ENCODE measurements at regions not wholly inside any gene's neighbourhood (a gene's known extent, or its start where the extent isn't known, plus 50 kb on each side); places are given as distances from the start of the nearest gene placed in this dataset.

DNA sequence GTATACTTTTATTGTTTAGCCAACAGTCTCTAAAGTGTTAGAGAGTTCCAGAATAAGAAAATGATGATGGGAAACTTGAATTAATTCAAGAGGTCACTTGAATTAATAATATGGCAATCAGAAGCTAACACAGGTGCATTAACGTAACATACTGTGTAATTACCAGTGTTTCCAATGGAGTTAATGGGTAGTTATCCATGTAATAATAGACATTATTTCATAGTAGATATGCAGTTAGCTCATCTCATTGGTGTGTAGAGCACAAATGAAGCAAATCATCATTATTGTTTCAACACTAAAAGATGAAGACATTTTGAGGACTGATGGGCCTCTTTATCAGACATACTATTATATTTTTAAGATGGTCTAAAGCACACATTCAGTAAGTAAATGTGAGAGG is 460.3 kb upstream of the HNRNPA3 start:
- Histone ChIP-seq H3K4me3 (no peak overlapping the region), H3K36me3 (ENCODE audit: low read depth, missing control alignments) (no peaks in the 10 kb centered on the region), H3K27me3 (no peaks in the 10 kb centered on the region), H3K4me1 (no peaks in the 10 kb centered on the region), H3K27ac (no peak overlapping the region), H3K9me3 (no peaks in the 10 kb centered on the region)
- no peak for DNase-seq
- intact Hi-C loops (cut with DNase I; ENCODE audit: low total_unique reads): no loop called here
- 91 to 98% methylated on average over 1 of the region's 1 CpG for WGBS, 2 donors
- TF ChIP-seq POLR2A (IDR thresholded peaks at IDR 0.05): no peak
- TF ChIP-seq, protein P1, sequence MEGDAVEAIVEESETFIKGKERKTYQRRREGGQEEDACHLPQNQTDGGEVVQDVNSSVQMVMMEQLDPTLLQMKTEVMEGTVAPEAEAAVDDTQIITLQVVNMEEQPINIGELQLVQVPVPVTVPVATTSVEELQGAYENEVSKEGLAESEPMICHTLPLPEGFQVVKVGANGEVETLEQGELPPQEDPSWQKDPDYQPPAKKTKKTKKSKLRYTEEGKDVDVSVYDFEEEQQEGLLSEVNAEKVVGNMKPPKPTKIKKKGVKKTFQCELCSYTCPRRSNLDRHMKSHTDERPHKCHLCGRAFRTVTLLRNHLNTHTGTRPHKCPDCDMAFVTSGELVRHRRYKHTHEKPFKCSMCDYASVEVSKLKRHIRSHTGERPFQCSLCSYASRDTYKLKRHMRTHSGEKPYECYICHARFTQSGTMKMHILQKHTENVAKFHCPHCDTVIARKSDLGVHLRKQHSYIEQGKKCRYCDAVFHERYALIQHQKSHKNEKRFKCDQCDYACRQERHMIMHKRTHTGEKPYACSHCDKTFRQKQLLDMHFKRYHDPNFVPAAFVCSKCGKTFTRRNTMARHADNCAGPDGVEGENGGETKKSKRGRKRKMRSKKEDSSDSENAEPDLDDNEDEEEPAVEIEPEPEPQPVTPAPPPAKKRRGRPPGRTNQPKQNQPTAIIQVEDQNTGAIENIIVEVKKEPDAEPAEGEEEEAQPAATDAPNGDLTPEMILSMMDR (IDR thresholded peaks at IDR 0.05): no peak

DNA sequence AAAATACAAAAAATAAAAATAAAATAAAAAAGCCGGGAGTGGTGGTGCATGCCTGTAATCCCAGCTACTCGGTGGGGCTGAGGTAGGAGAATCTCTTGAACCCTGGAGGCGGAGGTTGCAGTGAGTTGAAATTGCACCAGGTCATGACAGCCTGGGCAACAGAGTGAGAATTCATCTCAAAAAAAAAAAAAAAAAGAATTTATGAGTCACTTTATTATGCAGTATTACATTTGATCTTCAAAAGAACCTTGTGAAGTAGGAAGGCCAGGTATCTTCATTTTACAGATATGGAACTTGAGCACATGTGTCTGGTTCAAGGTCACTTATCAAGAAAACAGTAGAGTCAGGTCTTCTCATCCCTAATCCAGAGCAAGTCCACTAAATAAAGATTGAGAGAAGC is 459.4 kb upstream of the HNRNPA3 start:
- no peak for DNase-seq
- WGBS, 2 donors: 89 to 99% methylated on average over 3 of the region's 3 CpGs
- Histone ChIP-seq H3K4me1 (no peaks in the 10 kb centered on the region), H3K27me3 (no peaks in the 10 kb centered on the region), H3K36me3 (ENCODE audit: low read depth, missing control alignments) (no peaks in the 10 kb centered on the region), H3K4me3 (no peak overlapping the region), H3K27ac (no peak overlapping the region), H3K9me3 (no peaks in the 10 kb centered on the region)
- intact Hi-C loops (cut with DNase I; ENCODE audit: low total_unique reads): no loop called here
- TF ChIP-seq, protein P1 (IDR thresholded peaks at IDR 0.05): no peak
- no peak for TF ChIP-seq POLR2A (IDR thresholded peaks at IDR 0.05)

DNA sequence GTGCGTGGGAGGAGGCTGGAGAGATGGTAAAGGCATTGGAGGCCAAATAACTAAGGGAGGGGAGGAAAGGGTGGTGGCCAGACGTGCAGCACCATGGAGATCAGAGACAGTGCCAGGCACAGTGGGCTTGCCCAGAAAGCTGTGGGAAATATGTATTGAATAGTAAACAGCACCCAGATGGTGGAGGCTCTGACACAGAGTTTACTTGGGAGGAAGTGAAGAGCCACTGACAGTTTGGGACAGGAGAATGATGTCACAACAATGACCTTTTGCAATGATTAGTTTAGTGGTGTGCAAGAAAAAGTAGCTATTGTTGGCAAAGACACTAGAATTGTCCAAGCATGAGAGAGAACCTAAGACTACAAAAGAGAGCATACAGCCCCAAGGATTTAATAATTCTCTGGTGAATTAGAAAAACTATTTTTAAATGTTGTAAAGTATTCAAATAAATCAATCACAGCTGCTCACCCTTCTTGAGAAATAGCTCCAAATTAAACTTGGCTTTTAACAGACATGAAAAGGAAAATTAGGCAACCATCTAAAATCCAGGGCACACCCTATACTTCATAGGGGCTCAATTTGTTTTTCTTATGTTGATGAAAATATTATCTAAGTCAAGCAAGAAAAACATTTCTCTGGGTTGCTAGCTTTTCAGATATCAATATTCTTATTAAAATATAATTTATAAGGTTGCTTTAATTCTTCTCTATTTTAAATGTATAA is 458.7 kb upstream of the HNRNPA3 start:
- DNase-seq: no peak
- Histone ChIP-seq H3K4me1 (no peaks in the 10 kb centered on the region), H3K36me3 (ENCODE audit: low read depth, missing control alignments) (no peaks in the 10 kb centered on the region), H3K27ac (no peak overlapping the region), H3K27me3 (no peaks in the 10 kb centered on the region), H3K9me3 (no peaks in the 10 kb centered on the region), H3K4me3 (no peak overlapping the region)
- no peak for TF ChIP-seq POLR2A (IDR thresholded peaks at IDR 0.05)
- TF ChIP-seq, protein P1 (IDR thresholded peaks at IDR 0.05): no peak
- 57 to 66% methylated on average over 2 of the region's 2 CpGs for WGBS, 2 donors
- intact Hi-C loops (cut with DNase I; ENCODE audit: low total_unique reads): no loop called here

DNA sequence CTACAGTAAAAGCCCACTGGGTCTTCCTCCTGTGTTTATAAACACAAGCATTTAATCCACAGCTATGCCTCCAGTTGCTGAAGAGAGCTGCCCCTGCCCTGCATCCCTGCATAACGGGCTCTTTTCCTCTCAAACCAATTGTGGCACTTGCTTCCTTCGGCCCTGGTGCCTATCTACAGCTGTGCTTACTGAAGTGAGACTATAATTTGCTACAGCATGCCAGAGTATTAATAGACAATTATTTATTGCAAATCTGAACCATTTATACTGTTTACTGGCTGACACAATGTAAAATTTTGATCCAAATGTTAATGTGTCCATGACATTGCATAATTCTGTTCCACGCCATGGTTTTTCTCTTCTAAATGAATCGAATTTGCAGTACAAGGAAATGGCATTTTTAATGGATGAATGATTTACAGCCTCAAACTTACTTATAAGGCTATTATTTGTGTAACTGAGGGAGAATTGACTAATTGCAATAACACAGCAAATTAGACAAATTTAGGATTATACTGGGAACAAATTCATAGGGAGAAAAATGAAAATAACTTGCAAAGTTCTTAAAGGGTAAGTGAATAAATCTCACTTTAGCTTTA is 457.0 kb upstream of the HNRNPA3 start:
- Histone ChIP-seq H3K9me3 (no peaks in the 10 kb centered on the region), H3K27me3 (no peaks in the 10 kb centered on the region), H3K36me3 (ENCODE audit: low read depth, missing control alignments) (no peaks in the 10 kb centered on the region), H3K4me3 (no peak overlapping the region), H3K4me1 (no peaks in the 10 kb centered on the region), H3K27ac (no peak overlapping the region)
- intact Hi-C loops (cut with DNase I; ENCODE audit: low total_unique reads): no loop called here
- TF ChIP-seq, protein P1 (IDR thresholded peaks at IDR 0.05): no peak
- TF ChIP-seq POLR2A (IDR thresholded peaks at IDR 0.05): no peak
- DNase-seq: no peak
- 87 to 95% methylated on average over 4 of the region's 4 CpGs for WGBS, 2 donors

DNA sequence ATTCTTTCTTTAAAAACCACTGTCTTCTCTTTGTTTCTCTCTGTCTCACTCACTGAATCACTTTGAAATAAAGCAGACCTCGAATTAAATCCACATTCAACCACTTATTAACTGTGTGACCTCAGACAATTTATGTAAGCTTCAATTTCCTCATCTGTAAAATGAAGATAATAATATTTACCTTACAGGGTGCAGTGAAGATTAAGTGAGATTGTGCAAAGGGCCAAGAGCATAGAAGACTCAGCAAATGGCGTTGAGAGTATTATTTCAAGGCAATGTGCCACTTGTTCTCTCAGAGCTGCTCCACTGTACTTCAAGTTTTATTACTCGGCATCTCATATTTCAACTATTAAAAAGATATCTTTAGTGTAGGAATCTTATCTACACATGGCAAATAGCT is 454.2 kb upstream of the HNRNPA3 start:
- H3K4me1 ChIP-seq: no peaks in the 10 kb centered on the region
- no peak overlapping the region for H3K4me3 ChIP-seq
- intact Hi-C loops (cut with DNase I; ENCODE audit: low total_unique reads): no loop called here
- WGBS, 2 donors: 66 to 75% methylated on average over 3 of the region's 3 CpGs
- no peaks in the 10 kb centered on the region for H3K9me3 ChIP-seq
- DNase-seq: no peak
- no peak for TF ChIP-seq POLR2A (IDR thresholded peaks at IDR 0.05)
- TF ChIP-seq, protein P1 (IDR thresholded peaks at IDR 0.05): no peak
- no peak overlapping the region for H3K27ac ChIP-seq
- H3K36me3 ChIP-seq (ENCODE audit: low read depth, missing control alignments): no peaks in the 10 kb centered on the region
- no peaks in the 10 kb centered on the region for H3K27me3 ChIP-seq
